ENCODE measurements at regions not wholly inside any gene's neighbourhood (a gene's known extent, or its start where the extent isn't known, plus 50 kb on each side); places are given as distances from the start of the nearest gene placed in this dataset.

DNA sequence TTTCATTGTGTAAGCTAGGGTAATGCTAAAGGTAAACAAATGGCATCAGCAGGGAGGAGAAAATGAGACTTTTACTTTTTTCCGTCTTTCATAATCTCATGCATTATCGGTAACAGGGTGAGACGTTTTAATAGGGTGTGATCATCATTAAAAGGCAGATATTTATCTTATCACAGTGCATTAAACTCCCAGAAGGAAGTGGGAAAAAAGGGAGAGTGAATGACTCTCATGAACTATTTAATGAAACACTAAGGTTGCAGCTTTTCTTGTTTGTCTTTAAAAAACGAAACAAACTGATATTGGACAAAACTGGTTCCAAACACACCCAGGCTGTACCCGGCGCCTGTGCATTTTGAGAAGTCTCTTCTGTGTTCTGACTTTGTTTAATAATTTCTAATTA is 1936.8 kb upstream of the PIK3C3 start:
- no peak for DNase-seq

DNA sequence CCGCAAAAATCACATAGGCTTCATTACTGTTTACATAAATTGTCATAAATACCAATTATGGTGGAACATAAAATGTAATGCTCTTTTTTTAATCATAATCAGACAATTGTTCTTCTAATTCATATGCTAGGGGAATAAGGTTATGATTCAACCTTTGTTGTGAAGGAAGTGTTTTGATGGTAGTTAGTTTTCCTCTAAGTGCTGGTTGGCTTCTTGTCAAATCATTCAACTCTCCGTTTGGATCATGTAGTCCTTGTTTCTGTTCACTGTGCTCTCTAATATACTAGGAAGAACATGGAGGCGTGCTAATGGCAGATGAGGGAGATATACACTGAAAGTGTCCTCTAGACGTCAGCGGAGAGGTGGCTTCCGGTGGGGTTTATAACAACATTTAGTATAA is 1938.0 kb upstream of the PIK3C3 start:
- no peak for DNase-seq

DNA sequence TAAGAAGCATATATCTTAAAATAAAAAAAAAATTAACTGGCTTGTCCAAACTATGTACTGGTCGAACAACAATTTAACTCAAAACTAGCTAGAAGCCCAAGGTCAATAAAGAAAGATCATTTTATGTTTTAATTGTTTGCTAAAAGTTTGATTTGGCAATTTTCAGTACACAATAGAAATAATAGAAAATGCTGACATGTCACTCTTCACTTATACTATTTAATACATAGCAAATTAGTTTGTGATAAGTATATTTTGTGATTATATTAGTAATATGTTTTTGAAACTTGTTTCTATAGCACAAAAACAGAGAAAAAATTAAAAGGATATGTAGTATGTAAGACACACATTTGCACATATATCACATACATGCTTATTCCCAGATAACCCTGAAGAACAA is 1938.6 kb upstream of the PIK3C3 start:
- no peak for DNase-seq

DNA sequence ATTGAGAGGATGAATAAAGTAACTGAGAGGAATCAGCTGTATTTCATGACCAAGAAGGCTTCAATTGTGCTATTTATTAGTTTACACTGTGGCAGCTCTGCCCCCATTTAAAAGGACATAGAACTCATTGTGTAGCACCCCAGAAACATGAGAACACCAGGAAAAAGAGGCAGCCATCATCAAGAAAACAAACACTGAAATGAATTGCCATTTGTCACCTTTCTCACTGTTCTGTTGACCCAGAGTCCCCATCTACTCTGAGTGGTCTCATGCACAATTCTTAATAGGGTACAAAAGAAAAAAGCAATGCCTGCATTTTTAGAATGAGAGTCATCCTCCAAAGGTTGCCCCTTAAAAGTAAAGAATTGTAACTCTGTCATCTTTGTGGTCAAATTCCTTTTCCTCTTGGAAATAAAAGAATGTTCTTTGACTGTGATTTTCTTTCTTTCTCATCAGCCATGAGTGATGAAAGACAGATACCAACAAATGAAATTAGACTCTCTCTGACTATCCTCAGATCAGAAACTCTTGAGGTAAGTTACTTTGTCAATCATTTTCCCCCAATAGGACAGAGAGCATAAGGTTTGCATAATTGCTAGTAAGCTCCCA is 1941.9 kb upstream of the PIK3C3 start:
- no peak for DNase-seq

DNA sequence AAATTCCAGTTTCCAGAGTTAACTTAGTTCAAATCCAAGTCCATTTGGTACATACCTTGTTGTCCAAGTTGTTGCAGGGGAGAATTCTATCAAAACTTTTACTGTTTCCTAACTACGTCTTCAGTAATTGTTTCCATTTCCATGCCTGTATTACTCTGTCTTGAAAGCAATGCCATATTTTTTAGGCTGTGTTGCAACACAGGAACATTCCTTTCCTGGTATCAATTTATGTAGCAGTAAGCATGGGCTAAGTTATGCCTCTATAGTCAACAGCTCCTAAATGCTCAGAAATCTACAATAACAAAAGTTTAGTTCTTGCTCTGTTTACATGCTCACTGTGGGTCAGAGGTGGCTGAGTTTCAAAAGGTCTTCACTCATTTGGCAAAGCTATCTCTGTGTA is 1943.8 kb upstream of the PIK3C3 start:
- DNase-seq: no peak

DNA sequence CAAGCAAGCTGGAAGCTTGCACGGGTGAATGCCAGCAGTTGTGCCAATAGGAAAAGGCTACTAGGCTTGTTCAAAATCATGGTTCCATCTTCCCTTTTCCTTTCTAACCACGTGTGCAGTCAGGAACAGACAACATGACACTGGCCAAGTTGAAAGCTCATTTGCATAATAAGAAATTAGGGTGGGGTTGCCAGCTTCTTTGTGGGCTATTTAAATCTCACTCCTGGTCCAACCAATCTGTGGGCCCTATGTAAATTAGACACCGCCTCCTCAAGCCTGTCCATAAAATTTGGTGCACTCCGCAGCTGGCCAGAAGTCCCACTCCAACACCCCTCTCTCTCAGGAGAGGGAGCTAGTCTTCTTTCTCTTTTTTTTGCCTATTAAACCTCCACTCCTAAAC is 1948.4 kb upstream of the PIK3C3 start:
- peak in 1 of 2 experiments; percentile 51 for DNase-seq

DNA sequence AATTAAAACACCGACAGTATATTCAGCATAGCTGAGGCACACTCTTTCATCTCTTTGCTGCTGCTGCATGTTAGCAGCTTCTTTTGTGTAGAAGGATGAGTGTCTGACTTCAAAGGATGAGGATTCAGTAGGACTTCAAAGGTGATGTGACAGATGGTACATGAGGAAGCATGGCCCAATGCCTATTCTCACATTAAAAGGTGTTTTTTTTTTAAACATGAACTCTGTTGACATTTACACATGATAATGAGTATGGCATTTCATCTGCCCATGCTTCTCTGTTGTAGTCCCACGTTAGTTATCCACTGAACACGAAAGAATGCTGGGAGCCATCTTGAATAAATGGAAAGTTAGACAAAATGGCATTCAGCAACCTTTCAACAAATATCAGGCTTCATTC is 1950.8 kb upstream of the PIK3C3 start:
- DNase-seq: peak in 1 of 2 experiments; percentile 24

DNA sequence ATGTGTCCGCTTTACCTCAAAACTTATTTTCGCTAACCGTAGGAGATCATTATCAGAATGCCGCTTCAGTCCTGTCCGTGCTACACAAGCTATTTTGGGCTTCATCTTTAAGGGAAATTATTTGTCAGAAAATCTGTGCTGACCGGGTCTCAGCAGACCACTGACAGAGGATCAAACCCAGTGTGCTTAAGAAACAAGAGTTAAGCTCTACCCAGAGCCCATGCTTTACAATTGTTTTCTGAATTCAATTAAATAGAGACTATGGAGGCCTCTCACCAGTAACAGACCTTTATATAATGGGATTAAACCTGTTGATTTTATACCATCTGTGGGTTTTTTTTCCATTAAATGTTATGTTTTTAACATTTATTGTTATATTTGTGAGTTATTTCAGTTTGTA is 1956.7 kb upstream of the PIK3C3 start:
- DNase-seq: peak in 1 of 2 experiments; percentile 51

DNA sequence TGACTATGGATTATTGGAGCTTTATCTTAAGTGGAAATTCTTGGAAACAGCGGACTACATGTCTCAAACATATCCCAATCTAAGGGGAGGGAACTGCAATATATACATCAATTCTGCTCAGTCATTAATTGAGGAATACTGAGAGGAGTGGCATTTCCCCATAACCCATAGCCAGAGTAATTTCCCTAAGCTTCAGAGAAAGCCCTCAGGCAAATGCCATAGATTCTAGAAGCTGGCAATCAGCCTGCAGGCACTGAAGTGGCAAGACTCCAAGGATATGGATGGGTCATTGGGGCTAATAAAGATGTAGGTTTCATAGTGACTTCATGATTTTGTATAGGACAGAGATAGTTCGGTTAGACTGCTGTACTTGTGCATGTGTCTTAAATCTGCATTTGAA is 1960.5 kb upstream of the PIK3C3 start:
- DNase-seq: no peak

DNA sequence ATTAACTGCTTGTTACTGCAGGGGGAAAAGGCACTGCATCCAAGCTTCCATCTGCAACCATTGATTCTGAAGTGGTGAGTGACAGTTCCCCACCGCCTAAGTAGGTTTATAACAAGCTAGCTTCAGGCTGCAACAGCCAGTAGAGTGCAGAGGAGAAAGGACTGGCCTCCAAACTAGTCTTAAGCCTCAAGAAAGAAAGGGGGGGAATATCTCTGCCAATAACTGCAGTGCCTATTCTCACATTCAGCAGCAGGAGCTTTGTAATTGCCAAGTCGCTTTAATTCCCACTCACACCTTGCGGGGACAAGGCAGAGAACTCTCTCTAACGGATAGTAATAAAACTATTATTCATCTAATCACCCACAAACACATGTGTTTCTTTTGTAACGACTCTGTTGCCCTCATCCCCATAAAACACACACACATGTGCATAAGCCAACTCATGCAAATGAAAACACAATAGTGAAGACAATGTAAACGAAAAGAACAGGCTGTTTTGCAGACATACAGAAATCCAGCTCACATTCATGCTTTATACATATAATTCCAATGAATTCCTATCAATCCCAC is 1963.3 kb upstream of the PIK3C3 start:
- no peak for DNase-seq

DNA sequence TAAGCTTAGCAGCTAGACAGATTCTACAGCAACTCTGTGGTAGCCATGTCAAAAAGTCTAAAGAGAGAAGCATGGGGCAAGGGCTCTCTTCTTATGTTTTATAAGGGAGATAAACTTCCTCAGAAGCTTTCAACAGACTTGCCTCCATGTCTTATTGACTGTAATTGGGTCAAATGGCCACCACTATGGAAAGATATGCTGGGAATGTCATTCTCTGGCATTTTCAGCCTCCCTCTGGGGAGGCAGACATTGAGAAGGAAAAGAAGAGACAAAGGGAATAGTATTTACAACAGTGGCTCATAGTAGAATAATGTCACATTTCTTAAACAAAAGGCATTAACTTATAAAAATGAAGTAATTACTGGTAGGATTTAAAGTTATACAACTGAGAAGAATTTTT is 1964.5 kb upstream of the PIK3C3 start:
- no peak for DNase-seq

DNA sequence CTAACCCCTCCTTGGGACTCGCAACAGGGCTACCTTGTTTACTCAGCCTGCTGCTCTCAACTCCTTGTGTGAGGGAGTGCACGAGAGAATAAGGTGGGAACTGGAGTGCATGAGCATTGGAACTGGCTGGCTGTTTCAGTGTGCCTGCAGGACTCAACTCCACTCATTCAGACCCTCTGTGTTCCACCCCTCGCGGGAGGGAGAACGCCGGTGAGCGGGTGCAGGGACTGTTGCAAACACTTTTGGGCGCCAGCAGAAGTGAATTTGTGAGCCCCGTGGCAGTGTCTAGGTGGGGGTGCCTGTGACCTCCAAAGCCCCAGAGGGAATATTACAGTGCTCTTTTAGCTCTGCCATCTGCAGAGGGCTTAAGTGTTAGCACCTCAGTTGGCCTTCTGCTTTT is 1978.3 kb upstream of the PIK3C3 start:
- DNase-seq: no peak

DNA sequence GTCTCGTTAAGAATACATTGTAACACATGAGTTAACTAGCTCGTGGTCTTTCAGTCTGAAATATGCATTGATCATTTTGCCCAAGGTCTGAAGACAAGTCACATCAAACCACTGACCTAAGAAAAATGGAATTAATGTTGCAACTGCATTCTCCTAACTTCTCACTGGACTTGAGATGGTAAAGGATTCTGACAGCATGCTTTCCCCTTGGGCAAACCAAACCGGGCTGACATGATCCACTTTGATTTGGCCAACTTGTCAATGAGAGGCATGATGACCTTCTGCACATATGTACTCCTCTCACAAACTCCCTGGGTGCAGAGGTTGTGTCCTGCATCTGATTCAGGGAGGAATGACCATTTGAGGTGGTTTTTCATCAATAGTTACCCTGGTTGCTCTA is 1982.5 kb upstream of the PIK3C3 start:
- DNase-seq: no peak

DNA sequence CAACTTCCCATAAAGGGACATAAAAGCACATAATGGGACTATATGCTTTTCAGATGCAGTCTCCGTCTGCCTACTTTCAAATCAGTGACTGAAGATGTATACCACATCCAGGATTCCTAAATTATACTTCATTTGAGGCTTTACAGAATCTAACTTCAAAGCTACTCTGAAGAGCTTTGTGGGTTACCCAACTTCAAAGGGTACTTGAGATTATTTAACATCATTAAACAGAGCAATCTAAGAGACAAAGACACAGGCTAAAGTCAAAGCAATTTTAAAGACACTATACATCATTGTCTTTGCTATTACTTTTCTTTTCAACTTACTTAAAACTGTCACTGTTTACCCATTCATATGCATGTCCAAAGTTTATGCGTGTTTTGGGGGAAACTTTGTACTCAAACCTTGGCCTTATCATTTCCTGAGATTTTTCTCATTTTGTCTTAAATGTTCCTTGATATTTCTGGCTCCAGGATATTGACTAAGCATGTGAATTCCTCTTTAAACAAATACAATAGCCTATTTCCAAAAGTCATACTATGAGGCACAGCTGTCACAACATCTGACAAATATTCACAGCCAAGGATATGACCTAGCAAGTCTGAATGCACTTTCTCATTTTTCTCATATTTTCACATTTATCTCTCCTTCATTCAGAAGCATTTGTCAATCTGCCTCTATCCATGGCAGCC is 1985.1 kb upstream of the PIK3C3 start:
- DNase-seq: no peak

DNA sequence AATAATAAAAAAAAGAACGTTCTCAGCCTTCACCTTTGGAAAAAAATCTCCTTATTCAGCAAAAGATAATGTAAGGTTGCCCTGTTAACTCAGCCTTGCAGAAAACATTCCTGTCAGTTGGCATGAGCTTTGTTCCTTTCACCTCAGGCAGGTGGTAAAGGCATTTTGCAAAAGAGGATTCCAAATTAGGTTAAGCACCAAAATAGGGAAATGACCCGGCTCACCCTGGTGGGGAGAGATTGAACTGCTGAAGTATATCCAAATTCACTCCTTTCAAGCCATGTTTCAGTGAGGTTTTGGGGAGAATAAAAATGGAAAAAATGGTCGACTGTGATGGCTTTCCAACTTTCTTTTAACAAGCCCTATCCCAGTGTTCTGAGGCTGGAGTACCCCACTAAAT is 1988.8 kb upstream of the PIK3C3 start:
- DNase-seq: peak in 1 of 2 experiments; percentile 2

DNA sequence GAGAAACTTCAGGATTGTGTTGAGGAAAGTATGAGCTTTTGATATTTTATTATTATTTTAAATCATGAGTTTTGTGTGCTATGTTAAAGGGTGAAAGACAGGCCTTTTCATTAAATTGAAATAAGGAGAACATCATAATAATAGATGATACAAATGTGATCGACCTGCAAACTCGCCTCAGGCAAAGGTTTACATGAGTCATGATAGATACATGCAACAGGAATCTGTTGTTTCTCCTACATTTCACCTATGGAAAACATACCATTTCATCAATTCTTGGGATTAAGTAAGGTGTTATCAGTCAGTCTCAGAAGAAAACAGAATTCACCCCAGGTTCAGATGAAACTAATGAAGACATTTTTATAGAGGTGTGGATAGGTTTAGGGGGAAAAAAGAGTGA is 1992.5 kb upstream of the PIK3C3 start:
- DNase-seq: no peak

DNA sequence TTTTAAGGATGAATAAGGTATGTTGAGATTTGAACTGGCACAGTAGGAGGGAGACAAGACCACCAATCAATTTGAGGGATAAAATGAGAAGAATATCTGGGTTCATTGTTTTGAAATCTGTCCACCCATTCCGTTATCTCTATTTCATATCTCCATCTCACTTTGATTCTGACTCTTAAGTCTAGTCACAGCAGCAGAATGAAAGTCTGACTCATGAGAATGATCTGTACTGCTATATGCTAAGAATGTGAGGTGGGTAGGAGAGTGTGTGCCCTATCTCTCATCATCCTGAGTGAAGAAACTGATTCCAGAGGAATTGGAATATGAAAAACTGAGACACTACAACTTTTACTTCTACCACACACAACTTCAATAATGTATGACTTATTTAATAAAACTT is 1994.5 kb upstream of the PIK3C3 start:
- DNase-seq: no peak

DNA sequence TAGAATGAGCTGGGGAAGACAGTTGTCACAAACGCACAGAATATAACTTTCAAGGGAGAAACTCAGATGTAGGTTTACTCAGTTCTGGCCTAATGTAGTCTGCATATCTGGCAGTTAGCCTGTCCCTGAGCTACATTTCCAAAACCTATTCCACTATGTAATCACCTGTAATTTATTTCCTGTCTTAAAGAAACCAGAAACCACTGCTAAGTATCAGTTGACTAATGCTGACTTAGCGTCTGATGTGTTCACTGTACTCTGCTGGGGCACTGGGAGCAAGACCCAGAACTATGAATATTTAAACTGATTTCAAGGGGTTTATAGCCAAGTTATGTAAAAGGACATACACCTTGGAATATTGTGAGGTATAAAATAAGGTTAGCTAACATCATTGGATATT is 1995.2 kb upstream of the PIK3C3 start:
- no peak for DNase-seq

DNA sequence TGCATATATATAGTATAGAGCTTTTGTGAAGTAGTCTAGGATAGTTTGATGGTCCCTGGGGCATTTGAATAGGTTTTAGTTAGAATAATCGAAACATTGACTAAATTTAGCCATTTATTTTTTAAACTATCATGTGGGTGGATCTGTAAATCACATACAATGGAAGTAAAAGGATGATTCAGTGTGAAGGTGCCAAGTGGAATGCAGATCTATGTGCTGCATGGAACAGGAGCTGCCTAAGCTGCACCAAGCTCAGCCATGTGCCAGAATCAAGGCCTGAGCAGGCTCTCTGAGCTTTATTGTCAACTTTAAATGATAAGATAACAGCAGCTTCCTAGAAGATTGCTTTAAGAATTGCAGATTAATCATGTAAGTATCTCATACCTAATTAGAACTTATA is 1996.2 kb upstream of the PIK3C3 start:
- no peak for DNase-seq

DNA sequence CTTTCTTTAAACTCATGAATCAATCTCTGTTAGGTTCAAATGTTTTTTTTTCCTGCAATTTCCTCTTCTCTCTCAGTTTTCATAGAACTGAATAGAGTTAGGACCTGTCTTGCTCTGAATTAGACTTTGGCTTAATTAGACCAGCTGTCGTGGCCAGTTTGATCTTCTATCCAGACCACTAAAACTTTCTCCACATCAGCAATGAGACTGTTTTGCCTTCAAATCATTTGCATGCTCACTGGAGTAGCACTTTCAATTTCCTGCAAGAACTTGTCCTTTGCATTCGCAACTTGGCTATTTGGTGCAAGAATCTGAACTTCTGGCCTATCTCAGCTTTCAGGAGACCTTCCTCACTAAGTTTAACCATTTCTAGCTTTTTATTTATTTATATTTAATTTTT is 2002.2 kb upstream of the PIK3C3 start:
- DNase-seq: no peak

DNA sequence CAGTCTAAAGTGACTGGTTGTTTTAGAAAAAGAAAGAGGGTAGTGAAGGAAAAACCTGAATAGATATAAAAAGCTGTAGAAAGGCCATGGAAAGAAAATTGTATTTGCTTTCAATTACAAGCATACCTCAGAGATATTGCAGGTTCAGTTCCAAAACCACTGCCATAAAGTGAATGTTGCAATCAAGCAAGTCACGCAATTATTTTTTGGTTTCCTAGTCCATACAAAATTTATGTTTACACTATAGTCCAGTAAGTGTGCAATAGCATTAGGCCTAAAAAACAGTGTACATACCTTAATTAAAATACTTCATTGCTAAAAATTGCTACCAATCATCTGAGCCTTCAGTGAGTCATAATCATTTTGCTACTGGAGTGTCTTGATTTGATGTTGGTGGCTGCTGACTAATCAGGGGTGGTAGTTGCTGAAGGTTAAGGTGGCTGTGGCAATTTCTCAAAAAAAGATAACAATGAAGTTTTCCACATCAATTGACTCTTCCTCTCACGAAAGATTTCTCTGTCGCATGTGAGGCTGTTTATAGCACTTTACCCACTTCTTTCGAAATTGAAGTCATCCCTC is 2003.8 kb upstream of the PIK3C3 start:
- DNase-seq: no peak

DNA sequence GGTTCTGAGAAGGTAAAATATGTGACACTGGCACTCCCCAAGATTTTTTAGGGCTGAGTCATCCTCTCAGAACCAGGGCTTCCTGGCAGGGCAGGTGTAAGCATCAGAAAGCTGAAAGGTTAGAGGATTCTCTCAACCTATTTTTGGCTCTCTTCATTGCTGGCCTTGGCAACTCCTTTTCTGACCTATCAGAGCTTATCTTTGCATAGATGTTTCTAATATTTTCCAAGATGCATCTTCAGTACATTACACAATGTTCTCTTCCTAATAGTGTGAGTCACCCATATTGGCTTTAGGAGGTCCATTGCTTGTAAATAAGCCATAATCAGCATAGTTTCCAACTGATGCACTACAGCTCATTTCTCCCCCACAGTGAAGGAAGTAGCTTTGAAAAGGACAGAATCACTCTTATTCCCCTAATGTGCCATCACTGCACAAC is 2008.4 kb upstream of the PIK3C3 start:
- DNase-seq: no peak

DNA sequence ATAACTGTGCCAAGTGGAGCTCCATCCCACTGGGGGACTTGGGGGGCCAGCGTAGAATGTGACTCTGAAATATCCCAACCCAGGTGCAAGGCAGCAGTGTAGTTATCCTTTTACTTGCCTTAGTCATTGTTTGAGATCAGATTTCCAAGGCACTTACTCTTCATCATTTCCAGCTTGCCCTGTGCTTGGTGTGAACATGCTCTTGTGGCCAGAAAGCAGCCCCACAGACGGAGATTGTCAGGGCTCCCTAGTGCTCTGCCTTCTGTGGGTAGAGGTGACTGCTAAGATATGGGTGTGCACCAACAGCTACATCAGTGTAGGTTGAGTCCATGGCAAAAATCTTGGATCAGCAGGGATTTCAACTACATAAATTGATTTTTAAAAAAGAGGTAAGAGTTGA is 2010.0 kb upstream of the PIK3C3 start:
- DNase-seq: no peak

DNA sequence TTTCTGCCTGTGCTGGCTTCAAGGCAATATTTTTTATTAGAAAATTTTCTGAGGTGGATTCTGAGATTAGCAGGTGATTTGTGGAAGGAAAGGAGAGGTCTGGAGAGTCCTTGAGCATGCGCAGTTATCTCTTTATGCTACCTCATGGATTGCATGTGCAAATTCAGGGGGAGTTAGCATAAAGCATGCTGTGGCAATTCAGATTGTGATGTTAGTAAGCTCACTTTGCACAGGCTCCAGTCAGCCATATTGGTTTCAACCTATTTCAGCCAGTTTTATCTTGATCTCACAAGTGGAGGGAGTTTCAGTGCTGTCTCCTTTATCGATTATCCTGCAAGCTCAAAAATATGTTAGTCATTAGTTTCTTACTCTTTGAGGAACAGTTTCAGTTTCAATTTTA is 2012.3 kb upstream of the PIK3C3 start:
- DNase-seq: no peak
